ENCODE measurements at regions not wholly inside any gene's neighbourhood (a gene's known extent, or its start where the extent isn't known, plus 50 kb on each side); places are given as distances from the start of the nearest gene placed in this dataset.

DNA sequence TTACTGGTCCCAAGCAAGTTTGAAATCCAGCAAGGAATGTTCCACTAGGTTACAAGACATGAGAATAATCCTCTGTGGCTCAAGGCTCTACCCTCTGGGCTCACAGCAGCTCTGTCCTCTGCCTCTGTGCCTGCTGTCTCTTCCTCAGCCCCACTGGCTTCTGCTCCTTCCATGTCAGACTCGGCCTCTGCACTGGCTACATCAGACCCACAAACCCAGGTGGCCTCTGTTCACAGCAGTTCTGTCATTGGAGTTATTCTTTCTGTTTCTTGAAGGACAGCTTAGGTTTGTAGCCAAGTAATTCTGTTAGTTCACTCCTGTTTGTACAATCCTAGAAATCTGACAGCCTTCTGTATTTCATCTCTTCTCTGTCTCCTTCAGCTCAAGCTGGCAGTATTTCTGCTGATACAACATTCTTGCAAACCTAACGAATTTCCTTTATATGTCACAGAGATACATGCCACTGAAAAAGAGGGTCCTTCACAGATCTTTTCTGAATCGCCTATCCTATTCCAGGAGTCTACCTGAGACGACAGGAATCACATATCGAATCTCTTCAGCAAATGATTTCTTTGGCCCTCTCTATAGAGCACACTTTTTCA lies 227.8 kb upstream of the PLSCR5 start:
- DNase-seq (ENCODE audit: low spot score): no peak

DNA sequence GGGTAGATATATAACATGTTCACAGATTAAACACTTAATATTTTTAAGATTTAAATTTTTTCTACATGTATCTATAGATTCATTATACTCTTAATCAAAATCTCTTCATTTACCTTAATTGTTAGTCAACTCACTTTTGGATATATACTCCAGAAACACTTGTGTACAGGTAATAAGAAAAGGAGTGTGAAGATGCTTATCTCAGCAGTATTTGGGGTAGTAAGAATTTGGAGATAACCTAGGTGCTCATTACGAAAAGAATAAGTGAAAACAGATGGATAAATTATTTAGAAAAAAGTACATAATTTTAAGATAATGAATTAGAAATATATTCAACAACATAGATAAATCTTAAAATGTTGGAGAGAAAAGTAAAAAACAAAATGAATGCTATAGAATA lies 226.5 kb upstream of the PLSCR5 start:
- DNase-seq (ENCODE audit: low spot score): no peak

DNA sequence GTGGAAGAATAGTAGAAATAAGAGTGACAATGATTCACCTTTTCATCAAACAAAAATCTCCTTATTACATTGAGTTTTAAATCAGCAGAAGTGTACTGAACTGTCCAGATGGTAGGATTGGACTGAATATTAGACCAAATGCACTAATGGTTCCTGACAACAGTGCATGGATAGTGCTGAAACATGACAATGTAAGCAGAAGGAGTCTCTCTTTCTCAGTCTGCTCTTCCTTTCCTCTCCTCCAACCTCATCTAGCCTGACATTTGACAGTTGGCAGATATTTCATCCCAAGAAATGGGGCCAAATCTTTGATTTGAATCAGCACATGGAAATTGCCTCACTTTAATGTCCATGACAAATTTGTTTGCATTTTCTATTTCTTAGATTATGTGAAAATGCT lies 225.1 kb upstream of the PLSCR5 start:
- DNase-seq (ENCODE audit: low spot score): no peak

DNA sequence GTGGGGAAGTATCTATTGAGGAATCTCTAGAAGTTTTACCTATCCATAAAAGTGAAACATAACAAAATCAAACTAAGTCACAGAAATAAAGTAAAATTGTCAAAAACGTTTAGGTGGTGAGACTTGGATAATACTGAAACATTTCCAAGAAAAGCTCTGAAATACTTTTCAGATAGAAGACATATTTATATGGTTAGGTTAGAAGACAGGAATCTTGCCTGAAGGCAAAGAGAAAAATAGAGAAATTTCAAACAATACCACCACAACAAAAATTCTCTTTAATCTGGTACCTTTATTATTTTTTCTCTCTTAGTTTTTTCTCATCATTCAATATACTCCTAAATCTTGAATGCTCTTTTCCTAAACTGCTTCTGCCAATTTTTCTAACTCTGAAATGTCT lies 222.7 kb upstream of the PLSCR5 start:
- no peak for DNase-seq (ENCODE audit: low spot score)

DNA sequence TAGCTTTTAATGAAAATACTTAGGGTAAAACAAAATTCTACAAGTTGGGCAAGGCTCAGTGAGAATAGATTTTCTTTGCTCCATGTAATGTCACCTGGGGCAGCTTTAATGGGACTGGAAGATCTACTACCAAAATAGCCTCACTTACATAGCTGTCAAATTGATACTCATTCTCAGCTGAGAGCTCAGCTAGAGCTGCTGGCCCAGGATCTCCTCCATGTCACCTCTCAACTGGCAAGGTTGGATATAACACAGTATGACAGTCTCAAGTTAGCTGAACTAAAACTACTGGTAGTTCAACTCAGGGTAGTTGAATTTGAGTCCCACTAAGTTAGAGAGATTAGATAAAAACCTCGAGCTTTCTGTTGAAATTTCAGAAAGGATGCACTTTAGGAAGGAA lies 218.5 kb upstream of the PLSCR5 start:
- DNase-seq (ENCODE audit: low spot score): no peak

DNA sequence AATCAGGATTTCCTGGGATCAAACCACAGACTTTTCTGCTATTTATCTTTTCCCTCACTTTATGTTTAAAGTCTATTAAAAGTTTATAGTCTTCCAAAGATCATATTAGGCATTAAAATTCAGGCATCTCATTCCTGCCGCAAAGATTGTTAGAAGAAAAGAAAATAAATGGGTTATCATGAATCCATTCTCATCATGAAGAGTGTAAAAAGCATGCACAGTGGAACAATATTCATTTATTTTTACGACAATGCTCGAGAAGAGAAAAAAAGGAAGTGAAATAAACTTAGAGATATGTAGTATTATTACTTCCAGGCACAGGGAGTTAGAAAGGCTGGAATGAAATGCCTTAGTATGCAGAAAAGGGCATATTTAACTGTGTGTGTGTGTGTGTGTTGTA lies 213.7 kb upstream of the PLSCR5 start:
- DNase-seq (ENCODE audit: low spot score): no peak

DNA sequence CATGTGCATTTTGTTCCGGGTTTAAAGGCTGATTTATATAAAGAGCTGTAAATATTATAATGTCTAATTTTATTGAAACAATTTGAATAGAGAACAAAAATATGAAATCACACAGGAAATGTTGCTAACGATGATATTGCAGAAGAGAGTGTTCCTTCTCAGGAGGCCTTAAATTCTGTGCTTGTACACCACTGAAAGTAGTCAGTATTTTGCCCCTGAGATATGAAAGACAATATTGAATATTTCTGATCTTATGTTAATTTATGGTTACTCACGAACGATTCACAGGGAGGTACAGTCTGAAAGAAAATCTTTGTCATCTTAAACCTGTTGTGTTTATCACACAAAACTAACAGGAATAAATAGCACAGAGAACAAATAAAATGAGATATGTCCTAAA lies 213.2 kb upstream of the PLSCR5 start:
- no peak for DNase-seq (ENCODE audit: low spot score)

DNA sequence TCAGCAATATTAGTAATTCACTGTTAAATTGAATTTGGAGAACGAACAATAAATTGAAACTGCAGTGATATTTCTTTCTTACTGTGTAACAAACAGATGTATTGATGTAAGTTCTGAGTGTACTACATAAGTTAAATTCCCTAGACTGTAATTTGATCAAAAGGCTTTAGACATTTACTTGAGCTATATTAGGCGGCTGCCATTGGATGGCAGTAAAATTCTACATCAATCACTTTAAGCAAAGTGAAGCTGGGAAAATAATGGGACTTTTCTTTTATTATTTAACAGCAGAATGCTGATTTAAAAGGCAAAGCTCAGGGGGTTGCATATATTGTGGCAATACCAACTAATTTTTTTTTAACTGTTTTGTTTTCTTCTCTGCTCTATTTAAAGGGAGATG lies 212.6 kb upstream of the PLSCR5 start:
- DNase-seq (ENCODE audit: low spot score): peak; percentile 27

DNA sequence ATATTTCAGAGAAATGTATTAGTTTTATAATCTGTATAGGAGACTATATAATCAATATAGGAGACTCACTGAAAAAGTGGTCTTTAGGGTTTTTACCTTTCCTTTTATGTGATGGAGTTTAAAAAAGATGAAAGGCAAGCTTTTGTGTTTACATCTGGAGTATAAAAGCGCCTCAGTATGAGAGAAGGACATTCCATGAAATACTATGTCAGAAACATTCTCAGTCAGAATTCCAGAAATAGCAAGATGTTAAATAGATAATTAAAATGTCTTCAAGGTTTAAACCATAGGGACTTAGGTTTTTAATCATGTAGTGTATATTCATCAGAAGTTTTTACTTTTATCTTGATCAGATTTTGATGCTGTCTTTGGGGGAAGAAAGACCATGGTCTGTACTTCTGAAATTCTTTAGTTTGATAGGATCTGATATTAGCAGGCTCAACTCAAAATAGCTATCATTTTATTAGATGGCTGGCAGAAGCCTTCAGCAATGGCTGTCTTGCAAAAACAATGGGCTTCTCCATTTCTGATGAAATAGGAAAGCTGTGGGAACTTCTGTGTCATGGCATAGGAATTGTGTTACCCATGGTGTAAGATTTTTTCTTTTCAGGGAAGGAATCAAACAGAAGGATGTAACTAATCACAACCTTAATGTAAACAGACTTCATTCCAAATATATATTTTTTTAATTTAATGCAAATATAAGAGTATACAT lies 209.6 kb upstream of the PLSCR5 start:
- DNase-seq (ENCODE audit: low spot score): no peak

DNA sequence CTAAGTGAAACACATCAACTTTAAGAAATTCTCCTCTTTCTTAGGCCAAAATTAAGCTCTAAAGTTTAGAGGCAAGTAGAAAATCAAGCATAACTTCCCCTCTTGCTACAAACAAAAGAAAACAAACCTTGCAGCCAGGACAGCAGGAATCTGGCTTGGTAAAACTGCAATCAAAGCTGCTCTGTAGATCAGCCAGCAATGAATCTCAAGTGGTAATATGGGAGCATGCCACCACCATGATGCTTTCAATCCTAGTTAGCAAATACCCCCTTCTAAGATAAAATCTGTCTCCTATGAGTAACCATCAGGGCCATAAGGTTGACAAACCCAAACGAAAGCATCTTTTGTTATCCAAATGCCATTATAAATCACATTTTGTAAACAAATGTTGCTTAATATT lies 208.3 kb upstream of the PLSCR5 start:
- no peak for DNase-seq (ENCODE audit: low spot score)

DNA sequence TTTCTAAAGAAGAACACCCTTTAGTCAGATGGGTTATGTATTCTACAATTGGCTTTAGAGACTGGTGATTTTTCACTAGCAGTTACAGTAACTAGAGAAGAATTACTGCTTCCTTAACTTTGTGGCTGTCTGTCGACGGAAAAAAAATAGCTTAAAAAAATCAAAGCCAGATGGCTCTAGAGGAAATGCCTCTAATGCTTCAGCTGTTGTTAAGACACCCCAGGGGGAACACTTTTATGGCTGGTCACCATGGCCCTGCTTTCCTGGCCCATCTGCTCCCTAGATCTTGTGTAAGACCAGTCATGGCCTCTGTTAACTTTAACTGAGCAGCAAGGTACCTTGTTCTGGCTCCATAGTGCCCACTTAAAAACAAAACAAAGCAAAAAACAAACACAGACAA lies 198.6 kb upstream of the PLSCR5 start:
- DNase-seq (ENCODE audit: low spot score): no peak

DNA sequence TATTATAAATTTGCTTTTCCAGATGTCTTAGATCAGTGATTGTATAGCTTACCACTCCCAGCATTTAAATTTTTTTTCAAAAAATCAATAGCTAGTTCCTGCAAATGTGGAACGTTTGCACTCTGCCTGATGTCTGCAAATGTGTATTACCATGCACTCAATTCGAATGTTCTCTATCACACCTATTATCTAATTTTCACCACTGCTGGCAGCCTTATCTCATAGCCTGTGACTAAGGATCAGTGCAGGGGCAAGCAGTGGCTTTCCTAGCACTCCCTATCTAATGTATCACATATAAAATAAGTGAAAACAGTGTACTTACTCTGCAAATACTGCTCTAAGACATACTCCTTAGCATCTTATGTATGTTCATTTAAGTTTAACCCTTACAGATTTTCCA lies 196.3 kb upstream of the PLSCR5 start:
- no peak for DNase-seq (ENCODE audit: low spot score)

DNA sequence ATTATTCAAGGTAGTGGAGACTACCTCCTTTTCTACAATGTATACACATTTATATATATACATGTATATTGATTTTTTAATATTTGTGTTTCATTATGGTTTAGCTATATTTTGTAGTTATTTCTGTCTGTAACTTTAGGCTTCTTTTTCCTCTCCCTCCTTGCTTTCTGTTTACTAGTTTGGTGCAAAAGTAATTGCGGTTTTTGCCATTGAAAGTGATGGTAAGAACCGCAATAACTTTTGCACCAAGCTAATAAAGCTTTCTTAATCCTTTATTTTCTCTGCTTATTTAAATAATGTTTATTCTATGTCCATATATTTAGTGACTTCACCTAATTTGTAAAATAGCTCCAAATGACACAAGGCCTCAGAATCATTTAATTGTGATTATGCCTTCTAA lies 195.3 kb upstream of the PLSCR5 start:
- DNase-seq (ENCODE audit: low spot score): no peak

DNA sequence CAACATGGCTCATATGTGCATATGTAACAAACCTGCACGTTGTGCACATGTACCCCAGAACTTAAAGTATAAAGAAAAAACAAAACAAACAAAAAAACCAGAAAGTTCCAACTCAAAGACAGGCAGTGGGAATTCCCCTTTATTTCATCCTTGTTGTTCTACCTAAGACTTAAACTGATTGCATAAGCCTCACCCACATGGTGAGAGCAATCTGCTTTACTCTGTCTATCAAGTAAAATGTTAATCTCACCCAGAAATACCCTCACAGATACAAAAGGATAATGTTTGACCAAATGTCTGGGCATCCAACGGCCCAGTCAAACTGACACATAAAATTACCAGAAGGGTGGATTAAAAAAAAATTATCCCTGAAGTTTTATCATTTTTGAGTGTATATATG lies 190.9 kb upstream of the PLSCR5 start:
- DNase-seq (ENCODE audit: low spot score): no peak

DNA sequence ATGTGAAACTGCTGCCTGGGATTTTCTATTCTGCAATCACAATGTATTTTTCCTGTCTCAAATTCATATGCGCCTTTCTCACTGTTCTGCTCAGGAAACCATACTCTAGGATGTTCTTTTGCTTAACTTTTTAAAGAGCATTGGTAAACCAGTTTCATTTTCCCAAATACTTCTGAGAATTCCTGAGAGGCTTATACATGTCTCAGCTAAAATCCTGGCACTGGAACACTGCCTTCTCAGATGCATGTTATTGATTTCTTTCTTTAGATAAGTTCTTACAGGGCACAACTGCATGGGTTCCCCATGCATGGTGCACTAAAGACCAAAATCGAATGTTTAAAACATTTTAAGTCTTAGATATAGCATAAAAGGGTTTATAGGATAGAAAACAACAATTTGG lies 178.3 kb upstream of the PLSCR5 start:
- DNase-seq (ENCODE audit: low spot score): no peak

DNA sequence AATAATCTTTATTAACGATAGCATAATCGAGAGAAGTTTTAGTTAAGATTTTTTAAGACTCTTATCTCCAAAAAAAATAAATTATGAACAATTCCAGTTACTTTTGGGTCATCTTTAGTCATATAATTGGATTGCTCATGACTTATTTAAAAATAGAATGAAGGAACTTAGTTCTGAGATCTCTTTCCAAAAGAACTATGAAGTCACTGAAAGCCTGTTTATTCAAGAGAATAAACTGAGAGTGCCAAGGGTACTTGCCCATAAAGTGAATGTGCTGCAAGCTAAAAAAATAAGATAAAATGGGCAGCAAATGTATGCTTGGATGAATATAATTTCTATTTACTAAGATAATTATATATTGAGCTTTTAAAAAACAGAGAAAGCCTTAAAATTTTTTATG lies 176.5 kb upstream of the PLSCR5 start:
- DNase-seq (ENCODE audit: low spot score): no peak

DNA sequence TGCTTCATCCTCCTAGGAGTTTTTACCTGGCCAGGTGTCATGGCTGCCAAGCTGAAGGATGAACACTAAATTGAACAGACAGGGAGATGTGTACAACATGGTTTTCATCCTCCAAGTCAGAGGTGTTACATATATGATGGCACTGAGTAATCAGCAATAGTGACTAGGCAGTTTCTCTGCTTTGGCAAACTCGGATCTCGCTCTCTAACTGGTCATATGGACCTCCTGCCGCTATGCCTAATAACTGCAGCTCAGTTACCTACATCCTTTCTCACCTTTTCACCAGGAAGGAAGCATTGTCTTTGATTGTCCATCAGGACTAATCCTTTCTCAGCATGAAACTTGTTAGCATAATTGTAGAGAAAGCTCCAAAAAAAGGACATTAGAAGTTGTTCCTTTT lies 175.9 kb upstream of the PLSCR5 start:
- DNase-seq (ENCODE audit: low spot score): no peak

DNA sequence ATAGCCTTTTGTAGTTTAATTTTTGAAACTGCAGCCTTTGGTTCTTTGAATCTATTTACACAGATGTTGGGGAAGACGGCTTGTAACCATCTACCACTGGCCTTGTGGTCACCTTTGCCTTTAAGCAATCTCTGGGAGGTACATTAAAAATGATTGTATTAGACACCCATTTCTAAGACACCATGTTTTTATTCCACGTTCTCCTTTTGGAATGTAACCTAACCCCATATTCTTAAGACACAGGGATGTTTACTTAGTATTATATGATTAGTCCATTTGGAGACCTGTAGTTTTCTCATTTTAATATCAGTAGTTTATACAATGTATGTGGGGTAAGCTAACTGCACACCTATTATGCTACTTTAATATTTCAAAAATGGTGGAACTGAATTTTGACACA lies 175.1 kb upstream of the PLSCR5 start:
- no peak for DNase-seq (ENCODE audit: low spot score)

DNA sequence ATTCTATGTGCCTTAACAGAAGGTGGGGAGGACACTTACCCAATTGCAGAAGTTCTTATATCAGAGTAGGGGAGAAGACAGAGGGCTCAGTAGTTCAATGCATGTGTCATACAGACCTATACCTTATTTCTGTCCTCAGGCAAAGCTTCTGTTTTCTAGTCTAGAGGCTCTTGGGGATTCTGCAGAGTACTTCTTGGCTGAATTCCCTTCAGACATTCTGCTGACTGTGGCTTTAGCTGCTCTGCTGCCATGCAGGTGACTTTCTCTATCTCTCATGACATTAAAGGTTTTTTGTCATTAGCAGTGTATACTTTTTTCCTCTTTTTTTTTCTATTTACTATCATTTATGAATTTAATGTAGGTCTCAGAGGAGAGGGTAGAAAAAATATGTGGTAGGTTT lies 172.8 kb upstream of the PLSCR5 start:
- no peak for DNase-seq (ENCODE audit: low spot score)

DNA sequence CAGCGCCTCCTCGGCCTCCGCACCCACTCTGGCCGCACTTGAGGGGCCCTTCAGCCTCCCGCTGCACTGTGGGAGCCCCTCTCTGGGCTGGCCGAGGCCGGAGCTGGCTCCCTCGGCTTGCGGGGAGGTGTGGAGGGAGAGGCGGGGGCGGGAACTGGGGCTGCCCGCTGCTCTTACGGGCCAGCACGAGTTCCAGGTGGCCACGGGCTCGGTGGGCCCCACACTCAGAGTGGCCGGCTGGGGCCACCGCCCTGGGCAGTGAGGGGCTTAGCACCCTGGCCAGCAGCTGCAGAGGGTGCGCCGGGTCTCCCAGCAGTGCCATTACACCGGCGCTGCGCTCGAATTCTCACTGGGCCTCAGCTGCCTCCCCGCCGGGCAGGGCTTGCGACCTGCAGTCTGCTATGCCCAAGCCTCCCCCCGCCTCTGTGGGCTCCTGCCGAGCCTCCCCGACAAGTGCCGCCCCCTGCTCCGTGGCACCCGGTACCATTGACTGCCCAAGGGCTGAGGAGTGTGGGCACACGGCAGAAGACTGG lies 167.1 kb upstream of the PLSCR5 start:
- no peak for DNase-seq (ENCODE audit: low spot score)

DNA sequence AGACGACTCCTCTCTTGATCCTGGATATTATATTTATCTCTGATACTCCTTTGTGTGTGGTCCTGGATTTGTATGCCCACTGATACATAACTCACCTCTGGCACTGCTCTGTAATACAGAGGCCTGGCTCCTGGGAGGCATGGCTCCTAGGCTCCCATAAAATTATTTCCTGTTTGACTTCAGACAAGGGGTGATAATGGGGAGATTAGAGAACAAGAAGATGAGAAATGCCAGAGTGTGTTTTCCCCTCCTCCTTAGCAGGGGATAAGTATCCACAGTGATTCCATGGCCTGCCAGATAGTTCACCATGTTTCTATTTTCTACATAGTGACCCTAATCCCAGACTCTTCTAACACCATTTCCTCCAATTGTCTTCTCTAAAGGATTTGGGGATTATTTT lies 165.7 kb upstream of the PLSCR5 start:
- no peak for DNase-seq (ENCODE audit: low spot score)

DNA sequence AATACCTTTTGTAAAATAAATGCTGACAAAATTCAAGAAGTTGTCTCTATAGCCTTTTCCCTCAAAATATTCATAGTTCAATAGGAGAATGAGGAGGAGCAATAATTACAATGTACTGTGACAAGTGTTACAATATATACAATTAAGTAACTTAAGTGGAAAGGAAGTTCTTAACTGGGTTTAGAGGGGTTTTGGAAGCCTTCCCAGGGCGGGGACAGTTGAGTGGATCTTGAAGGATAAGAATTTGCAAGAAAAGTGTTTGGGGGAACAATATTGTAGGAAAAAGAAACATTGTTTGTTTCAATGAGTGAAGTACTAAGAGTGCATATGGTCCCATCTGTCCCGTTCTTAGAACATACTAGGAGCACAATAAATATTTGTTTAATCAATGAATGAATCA lies 165.2 kb upstream of the PLSCR5 start:
- no peak for DNase-seq (ENCODE audit: low spot score)

DNA sequence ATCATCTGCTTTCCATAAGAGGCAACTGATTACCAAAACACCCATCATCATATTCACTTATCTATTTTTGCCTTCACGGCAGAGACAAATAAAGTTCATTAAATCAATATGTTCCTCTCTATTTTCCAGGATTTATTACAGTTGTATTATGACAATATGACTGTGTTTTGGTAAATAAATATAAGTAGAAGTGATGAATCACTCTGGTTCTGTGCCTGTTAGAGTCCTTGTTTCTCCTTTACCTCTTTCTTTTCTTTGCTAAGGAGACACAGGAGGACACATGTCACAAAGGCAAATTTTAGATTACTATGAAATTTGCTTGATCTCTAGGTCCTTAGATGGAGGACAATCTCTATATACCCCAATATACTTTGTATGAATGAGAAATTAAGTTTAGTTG lies 152.6 kb upstream of the PLSCR5 start:
- DNase-seq (ENCODE audit: low spot score): no peak

DNA sequence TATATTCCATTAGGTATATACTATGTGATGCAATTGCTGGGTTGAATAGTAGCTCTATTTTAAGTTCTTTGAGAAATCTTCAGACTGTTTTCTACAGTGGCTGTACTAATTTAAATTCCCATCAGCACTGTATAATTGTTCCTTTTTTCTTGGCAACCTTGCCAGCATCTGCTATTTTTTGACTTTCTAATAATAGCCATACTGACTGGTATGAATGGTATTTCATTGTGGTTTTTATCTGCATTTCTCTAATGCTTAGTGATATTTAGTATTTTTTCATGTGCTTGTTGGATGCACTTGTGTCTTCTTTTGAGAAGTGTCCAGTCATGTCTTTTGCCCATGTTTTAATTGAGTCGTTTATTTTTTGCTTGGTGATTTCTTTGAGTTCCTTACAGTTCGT lies 145.1 kb upstream of the PLSCR5 start:
- DNase-seq (ENCODE audit: low spot score): no peak
